ENCODE measurements at regions not wholly inside any gene's neighbourhood (a gene's known extent, or its start where the extent isn't known, plus 50 kb on each side); places are given as distances from the start of the nearest gene placed in this dataset.
"Not testable (repeated sequence)": the region's sequence is repeated elsewhere in the genome, so short reads cannot be mapped to it uniquely, and the experiment has no call there.

- not testable (repeated sequence) for H3K27me3 Mint-ChIP-seq, H3K4me3 Mint-ChIP-seq, DNase-seq, H3K4me1 Mint-ChIP-seq, H3K36me3 Mint-ChIP-seq, H3K9me3 Mint-ChIP-seq, H3K27ac Mint-ChIP-seq
These were observed 75.5 kb upstream of the TNK2 start for GRCh38 chr3:195983880-195984279.

- H3K27me3 Mint-ChIP-seq, DNase-seq, H3K4me1 Mint-ChIP-seq, H3K4me3 Mint-ChIP-seq, H3K36me3 Mint-ChIP-seq, H3K9me3 Mint-ChIP-seq, H3K27ac Mint-ChIP-seq: not testable (repeated sequence)
These were observed 74.4 kb upstream of the TNK2 start for GRCh38 chr3:195982754-195983153.

GRCh38 chr3:195981778-195982177, 73.4 kb upstream of the TNK2 start:
- not testable (repeated sequence) for H3K9me3 Mint-ChIP-seq, DNase-seq, H3K27me3 Mint-ChIP-seq, H3K4me3 Mint-ChIP-seq, H3K36me3 Mint-ChIP-seq, H3K27ac Mint-ChIP-seq, H3K4me1 Mint-ChIP-seq

- not testable (repeated sequence) for H3K9me3 Mint-ChIP-seq, H3K27ac Mint-ChIP-seq, H3K4me3 Mint-ChIP-seq, H3K27me3 Mint-ChIP-seq, H3K36me3 Mint-ChIP-seq, H3K4me1 Mint-ChIP-seq, DNase-seq
These were observed 71.5 kb upstream of the TNK2 start for GRCh38 chr3:195979877-195980276.

- not testable (repeated sequence) for H3K27ac Mint-ChIP-seq, DNase-seq, H3K36me3 Mint-ChIP-seq, H3K4me1 Mint-ChIP-seq, H3K4me3 Mint-ChIP-seq, H3K27me3 Mint-ChIP-seq, H3K9me3 Mint-ChIP-seq
These were observed 70.2 kb upstream of the TNK2 start for GRCh38 chr3:195978585-195978984.

- H3K4me3 Mint-ChIP-seq, DNase-seq, H3K4me1 Mint-ChIP-seq, H3K9me3 Mint-ChIP-seq, H3K27me3 Mint-ChIP-seq, H3K36me3 Mint-ChIP-seq, H3K27ac Mint-ChIP-seq: not testable (repeated sequence)
These were observed 68.5 kb upstream of the TNK2 start for GRCh38 chr3:195976876-195977275.

- H3K4me3 Mint-ChIP-seq, H3K27me3 Mint-ChIP-seq, H3K4me1 Mint-ChIP-seq, H3K9me3 Mint-ChIP-seq, DNase-seq, H3K27ac Mint-ChIP-seq: not testable (repeated sequence)
- H3K36me3 Mint-ChIP-seq: peaks cover 16% of the 10 kb centered on the region
These were observed 65.9 kb upstream of the TNK2 start for GRCh38 chr3:195974281-195974680.

GRCh38 chr3:195970873-195971272, 62.5 kb upstream of the TNK2 start:
- peaks cover 19% of the 10 kb centered on the region for H3K36me3 Mint-ChIP-seq
- not testable (repeated sequence) for H3K27me3 Mint-ChIP-seq, DNase-seq, H3K4me1 Mint-ChIP-seq, H3K27ac Mint-ChIP-seq, H3K4me3 Mint-ChIP-seq, H3K9me3 Mint-ChIP-seq

GRCh38 chr3:195969838-195970776, 61.8 kb upstream of the TNK2 start:
- H3K4me3 Mint-ChIP-seq, H3K4me1 Mint-ChIP-seq, H3K27ac Mint-ChIP-seq, DNase-seq, H3K9me3 Mint-ChIP-seq, H3K27me3 Mint-ChIP-seq: not testable (repeated sequence)
- peaks cover 19% of the 10 kb centered on the region for H3K36me3 Mint-ChIP-seq

- not testable (repeated sequence) for H3K4me1 Mint-ChIP-seq, H3K27ac Mint-ChIP-seq, H3K27me3 Mint-ChIP-seq, DNase-seq, H3K4me3 Mint-ChIP-seq, H3K9me3 Mint-ChIP-seq
- H3K36me3 Mint-ChIP-seq: peaks cover 19% of the 10 kb centered on the region
These were observed 61.0 kb upstream of the TNK2 start for GRCh38 chr3:195969341-195969740.

- peaks cover 19% of the 10 kb centered on the region for H3K36me3 Mint-ChIP-seq
- not testable (repeated sequence) for H3K4me3 Mint-ChIP-seq, H3K27me3 Mint-ChIP-seq
These were observed 59.8 kb upstream of the TNK2 start for GRCh38 chr3:195968104-195968503.

GRCh38 chr3:195967387-195967720, 59.0 kb upstream of the TNK2 start:
- not testable (repeated sequence) for DNase-seq, H3K4me1 Mint-ChIP-seq, H3K9me3 Mint-ChIP-seq, H3K4me3 Mint-ChIP-seq, H3K27ac Mint-ChIP-seq, H3K27me3 Mint-ChIP-seq
- H3K36me3 Mint-ChIP-seq: peaks cover 21% of the 10 kb centered on the region

More at GRCh38 chr3:195968104-195968503, 59.8 kb upstream of the TNK2 start:
- not testable (repeated sequence) for H3K4me1 Mint-ChIP-seq, H3K9me3 Mint-ChIP-seq, DNase-seq, H3K27ac Mint-ChIP-seq

- not testable (repeated sequence) for DNase-seq, H3K27me3 Mint-ChIP-seq, H3K4me1 Mint-ChIP-seq, H3K9me3 Mint-ChIP-seq, H3K4me3 Mint-ChIP-seq, H3K27ac Mint-ChIP-seq
- peaks cover 27% of the 10 kb centered on the region for H3K36me3 Mint-ChIP-seq
These were observed 58.4 kb upstream of the TNK2 start for GRCh38 chr3:195966563-195967386.

- H3K9me3 Mint-ChIP-seq, H3K4me1 Mint-ChIP-seq, H3K27me3 Mint-ChIP-seq, H3K27ac Mint-ChIP-seq, H3K4me3 Mint-ChIP-seq, DNase-seq: not testable (repeated sequence)
- H3K36me3 Mint-ChIP-seq: peaks cover 30% of the 10 kb centered on the region
These were observed 56.9 kb upstream of the TNK2 start for GRCh38 chr3:195965217-195965616.

GRCh38 chr3:195964318-195965107, 56.2 kb upstream of the TNK2 start:
- H3K4me3 Mint-ChIP-seq, H3K27ac Mint-ChIP-seq, H3K4me1 Mint-ChIP-seq: not testable (repeated sequence)

More at GRCh38 chr3:195964318-195965107, 56.2 kb upstream of the TNK2 start:
- not testable (repeated sequence) for DNase-seq, H3K9me3 Mint-ChIP-seq, H3K27me3 Mint-ChIP-seq
- peaks cover 26% of the 10 kb centered on the region for H3K36me3 Mint-ChIP-seq
